HG03565 (cell line): ENCODE measurements at regions not wholly inside any gene's neighbourhood (a gene's known extent, or its start where the extent isn't known, plus 50 kb on each side); places are given as distances from the start of the nearest gene placed in this dataset.
"Not testable (repeated sequence)": the region's sequence is repeated elsewhere in the genome, so short reads cannot be mapped to it uniquely, and the experiment has no call there.

Experiments used
- ATAC-seq: cut with Tn5 transposase; IDR thresholded peaks from one replicate; pipeline ENCODE4 v1.9.1; 2021; ENCODE audit warnings: mild to moderate bottlenecking, moderate library complexity; ENCODE audit not compliant: unreplicated experiment

DNA sequence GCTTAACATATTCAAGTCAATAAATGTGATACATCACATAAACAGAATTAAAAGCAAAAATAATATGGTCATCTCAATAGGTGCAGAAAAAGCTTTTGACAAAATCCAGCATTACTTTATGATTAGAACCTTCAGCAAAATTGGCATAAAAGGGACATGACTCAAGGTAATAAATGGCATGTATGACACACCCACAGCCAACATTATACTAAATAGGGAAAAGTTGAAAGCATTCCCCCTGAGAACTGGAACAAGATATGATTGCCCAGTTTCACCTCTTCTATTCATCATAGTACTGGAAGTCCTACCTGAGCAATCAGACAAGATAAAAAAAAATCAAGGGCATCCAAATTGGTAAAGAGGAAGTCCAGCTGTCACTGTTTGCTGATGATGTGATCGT lies 594.7 kb downstream of the DIPK2A start:
- no peak for ATAC-seq

DNA sequence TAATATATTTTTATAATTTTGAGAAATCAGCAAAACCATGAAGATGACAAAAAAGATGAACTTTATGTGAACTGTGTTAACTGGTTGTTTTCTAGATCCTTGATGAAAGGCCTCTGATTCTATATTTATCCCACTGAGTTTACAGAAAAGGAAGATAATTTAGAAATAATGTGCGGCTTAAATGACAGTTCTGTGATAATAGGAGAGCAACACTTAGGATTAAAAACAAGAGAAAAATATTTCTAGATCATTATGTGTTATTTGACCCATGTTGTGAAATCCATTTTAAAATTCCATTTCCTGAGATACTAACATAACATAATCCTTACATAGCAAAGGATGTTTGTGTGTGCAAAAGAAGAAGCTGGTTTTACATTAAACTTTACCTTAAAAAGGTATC lies 598.0 kb downstream of the DIPK2A start:
- no peak for ATAC-seq

DNA sequence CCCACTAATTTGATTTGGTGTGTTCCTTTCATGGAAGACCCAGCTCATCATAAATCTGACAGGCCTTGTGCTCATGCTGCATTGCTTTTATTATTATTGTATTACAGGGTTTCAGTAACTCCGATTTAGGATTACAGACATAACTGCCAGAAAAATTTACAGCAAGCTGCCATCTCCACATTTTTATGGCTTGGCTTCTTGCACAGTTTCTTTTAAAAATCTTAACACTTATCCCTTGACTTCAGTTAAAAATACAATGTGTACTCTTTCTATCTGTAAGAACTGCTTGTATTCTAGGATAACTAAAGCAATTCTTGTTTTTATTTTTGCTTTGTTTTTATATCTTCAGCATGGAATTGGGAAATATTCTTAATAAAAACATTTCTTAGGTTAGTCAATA lies 612.2 kb downstream of the DIPK2A start:
- ATAC-seq: no peak

DNA sequence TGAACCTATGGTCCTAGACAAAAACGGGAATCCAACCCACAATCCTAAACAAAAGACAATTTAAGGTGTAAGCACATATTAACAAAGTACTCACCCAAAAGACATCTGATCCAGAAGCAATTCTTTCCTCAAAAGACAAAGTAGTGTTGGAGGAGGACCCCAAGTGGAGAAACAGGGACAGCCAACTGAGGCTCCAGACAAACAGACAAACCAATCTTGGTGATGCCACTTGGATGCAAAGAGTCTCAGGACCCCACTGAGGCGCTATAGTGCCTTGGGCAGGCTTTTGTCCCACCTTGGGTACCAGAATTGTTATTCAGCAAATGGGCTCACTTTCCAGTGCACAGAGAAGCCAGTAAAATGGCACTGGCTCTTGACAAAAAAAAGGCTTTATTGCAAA lies 613.8 kb downstream of the DIPK2A start:
- no peak for ATAC-seq

DNA sequence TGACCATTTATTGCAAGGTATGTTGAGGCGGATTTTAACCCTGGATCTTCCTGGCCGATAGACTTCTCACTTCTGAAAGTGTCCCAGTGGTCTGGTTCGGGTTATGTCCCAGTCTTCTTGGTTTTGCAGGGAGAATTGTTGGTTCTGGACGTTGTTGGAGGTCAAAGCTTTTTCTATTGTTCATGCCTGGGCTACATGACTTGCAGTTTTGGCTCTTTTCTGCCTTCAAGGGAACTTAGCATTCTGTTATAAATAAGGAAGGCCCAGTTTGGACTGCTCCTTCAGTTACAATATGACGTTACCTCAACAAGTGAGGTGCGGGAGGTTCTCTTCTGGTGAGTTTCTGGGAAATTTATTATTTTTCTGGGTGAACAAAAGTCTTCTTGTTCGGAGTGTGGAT lies 614.3 kb downstream of the DIPK2A start:
- ATAC-seq: no peak

DNA sequence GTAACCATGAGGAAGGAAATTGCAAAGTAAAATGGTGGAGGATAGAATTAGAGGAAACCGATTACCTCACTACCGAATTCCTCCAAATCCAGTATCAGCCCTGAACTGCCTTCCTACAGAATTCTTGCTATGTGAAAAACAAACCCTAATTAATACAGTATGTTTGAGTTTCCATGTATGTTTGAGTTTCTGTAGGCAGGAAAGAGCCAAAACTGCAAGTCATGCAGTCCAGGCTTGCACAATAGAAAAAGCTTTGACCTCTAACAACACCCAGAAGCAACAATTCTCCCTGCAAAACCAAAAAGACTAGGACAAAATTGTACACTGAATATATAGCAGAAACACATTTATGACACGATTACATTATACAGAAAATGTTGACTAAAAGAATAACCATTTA lies 614.8 kb downstream of the DIPK2A start:
- ATAC-seq: no peak

DNA sequence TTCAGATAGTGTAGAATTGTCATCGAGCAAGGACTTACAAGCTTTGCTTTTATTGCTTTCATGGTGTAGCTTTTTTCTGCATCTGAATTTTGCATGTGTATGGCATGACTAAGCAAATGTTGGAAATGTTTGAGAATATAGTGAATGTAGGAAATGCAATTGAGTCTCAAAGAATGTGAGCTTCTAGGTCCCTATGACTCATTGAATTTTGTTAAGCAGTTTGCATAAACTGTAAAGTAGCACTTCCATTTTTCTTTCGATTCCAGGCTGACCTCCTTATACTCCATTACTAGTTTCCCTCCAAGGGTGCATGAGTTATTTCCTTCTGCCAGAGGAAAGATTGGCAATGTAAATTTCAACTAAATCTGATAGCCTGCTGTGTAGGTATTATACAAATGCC lies 619.2 kb downstream of the DIPK2A start:
- ATAC-seq: no peak

DNA sequence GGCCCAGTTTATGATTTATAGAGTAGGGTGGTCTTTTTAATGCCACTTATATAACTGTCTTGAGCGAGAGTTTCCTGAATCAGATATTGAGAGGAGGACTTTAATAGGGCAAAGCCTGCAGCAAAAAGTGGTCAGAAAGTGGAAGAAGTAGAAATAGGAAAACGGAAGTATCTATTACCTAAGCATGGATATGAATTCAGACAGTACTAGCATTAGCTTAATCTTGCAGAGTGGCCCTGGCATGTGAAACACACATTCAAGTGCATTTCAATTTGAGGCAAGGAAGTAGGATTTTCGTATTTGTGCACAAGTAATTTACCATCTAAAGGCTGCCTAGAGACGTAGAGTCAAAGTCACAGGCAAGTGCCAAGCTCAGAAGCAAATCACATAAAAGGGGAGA lies 622.3 kb downstream of the DIPK2A start:
- ATAC-seq: no peak

DNA sequence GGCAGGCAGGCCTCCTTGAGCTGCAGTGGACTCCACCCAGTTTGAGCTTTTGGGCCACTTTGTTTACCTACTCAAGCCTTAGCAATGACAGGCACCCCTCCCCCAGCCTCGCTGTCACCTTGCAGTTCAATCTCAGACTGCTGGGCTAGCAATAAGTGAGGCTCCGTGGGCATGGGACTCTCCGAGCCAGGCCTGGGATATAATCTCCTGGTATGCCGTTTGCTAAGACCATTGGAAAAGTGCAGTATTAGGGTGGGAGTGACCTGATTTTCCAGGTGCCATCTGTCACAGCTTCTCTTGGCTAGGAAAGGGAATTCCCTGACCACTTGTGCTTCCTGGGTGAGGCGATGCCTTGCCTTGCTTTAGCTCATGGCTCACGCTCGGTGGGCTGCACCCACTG lies 648.6 kb downstream of the DIPK2A start:
- ATAC-seq: not testable (repeated sequence)

DNA sequence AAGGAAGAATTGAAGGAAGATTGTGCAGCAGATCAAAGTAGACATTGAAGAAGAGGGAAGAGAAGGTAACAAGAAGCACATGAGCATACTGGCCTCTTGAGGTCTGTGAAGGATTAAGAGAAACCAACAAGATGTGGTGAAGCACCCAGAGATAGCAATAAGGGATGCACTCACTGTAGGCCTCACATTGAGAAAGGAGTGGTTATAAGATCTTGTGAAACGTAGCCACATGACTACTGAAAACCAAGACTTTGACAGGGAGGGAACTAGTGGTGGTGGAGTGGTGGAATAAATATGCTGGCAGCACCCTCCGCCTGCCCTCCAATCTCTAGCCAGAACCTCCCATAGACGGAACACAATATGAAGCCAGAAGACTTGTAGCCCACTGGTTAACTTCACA lies 651.2 kb downstream of the DIPK2A start:
- ATAC-seq: no peak

DNA sequence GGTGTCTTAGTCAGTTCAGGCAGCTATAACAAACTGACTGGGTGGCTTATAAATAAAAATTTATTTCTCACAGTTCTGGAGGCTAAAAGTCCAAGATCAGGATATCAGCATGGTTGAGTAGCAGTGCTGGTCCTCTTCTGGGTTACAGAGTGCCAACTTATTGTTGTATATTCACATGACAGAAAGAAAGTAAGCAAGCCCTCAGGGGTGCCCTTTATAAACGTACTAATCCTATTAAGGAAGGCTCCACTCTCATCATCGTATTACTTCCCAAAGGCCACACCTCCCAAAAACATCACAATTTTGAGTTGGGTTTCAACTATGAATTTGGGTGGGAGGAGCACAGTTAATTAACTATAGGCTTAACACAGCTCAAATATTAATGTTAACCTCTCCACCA lies 653.0 kb downstream of the DIPK2A start:
- ATAC-seq: no peak

DNA sequence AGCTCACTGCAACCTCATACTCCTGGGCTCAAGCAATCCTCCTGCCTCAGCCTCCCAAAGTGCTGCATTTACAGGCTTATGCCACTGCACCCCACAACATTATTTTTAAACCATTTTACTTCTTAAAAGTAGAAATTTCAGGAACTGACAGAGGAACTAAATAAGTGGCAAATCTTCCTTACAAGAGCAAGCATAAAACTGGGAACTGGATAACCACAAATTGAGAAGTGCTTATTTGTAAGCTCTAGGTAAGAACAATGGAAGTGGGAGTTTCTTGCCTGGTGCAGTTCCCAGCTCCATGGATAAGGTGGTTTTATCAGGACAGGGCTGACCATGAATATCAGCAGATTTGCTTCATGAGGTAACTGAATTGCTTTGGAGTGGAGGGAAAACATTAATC lies 655.2 kb downstream of the DIPK2A start:
- ATAC-seq: no peak

DNA sequence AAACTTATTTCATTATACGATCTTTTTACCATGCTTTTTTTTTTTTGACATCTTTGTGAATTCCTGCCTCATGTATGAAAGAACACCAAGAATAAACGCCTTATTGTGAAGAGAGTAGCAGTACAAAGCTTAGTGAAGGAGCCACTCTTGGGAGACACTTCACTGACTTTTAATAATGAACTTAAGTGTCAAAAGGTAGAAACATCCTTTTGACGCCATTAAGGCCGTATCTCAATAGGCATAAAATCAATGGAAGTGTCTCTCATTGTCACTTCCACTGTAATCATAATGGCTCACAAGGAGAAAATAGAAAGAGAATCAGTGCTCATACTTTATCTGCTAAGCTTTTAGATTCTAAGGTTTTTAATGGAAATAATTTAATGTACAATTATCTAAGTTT lies 657.8 kb downstream of the DIPK2A start:
- ATAC-seq: no peak

DNA sequence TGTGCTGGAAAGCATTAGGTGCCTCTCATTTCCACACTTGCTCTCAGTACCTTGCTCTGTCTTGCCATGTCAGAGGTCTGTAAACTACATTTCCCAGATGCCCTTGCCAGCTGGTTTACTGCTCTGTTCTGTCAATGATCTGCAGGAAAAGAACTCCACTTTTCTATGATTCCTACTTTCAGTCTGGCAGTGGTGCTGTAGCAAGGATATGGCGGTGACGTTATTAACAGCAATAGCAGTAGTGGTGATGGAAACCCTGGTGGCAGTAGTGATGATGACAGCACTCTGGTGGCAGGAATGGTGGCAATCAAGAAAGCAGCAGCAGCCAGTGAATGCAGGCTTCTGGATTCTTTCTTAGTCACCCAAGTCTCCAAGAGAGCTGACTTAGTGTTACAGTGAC lies 665.2 kb downstream of the DIPK2A start:
- ATAC-seq: no peak

DNA sequence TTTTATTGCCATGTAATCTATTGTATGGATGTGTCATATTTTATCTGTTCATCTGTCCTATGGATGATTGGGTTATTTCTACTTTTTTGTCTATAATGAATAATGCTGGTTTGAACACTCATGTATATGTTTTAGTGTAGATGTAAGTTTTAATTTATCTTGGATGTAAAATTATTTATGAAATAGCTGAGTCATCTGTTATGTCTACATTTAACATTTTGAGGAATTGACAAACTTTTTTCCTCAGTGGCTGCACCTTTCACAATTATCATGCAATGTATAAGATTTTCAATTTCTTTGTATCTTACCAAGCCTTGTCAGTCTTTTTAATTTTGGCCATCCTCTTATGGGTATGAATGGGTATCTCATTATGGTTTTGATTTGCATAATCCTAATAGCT lies 666.4 kb downstream of the DIPK2A start:
- no peak for ATAC-seq

DNA sequence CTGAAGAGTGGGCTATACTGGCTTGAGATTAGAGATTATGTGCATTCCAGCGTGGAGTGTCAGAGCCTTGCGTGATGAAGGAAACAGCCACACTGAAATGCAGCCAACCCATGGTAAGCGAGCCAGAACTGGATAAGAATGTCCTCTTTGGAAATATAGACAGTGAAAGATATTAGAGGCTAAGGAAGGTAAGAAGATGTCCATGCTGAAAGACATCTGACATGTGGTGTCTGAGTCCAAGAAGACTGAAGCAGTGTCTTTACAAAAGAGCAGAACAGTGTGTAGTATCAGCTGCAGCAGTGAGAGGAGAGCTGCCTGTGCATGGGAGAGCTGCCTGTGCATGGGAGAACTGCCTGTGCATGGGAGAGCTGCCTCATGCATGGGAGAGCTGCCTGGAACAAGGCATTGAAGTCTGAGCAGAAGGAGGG lies 672.2 kb downstream of the DIPK2A start:
- no peak for ATAC-seq

DNA sequence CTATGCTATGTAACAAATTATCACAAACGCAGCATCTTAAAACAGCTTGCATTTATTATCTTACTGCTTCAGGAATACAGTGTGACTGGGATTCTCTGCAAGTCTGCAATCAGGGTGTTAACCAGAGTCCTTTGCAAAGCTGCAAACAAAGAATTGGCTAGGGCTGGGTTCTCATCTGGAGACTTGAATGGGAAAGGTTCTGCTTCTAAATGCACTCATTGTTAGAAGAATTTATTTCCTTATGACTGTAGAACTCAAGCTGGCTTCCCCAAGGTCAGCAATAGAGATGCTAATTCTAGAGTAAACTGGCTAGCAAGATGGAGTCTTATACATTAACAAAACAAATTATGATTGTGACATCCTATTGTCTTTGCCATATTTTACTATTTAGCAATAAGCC lies 673.7 kb downstream of the DIPK2A start:
- ATAC-seq: no peak

DNA sequence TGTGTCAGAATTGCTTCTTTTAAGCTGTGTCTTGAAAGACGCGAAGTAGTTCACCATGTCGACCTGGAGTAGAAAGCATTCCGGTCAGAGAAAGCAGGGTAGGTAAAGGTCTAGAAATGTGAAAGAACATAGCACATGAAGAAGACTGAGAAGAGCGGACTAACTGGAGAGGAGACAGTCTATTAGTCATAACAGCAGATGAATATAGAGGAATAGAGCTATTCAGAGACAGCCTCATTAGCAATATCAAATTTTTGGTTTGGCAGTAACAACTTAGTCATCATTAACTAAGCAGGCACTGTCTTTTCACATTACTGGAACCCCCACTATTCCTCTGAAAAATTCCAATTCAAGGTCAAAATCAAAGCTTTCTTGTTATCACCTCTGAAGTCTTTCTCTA lies 678.8 kb downstream of the DIPK2A start:
- no peak for ATAC-seq

DNA sequence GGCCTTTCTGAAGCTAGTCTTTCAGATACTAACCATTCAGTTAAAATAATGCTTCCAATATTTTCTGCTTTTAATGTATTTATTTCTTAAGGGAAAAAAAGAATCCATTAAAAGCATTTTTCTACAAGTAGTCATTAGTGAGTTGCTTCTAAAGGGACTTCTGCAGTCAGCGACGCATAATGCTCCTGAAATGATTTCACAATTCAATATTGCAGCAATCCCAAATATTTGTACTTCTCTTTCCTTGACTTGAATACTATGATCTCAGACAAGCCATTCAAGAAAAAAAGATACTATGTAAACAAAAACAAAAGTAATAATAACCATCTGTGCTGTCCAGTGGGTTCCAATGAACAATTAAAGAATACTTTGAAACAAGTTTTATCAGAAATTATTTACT lies 681.0 kb downstream of the DIPK2A start:
- no peak for ATAC-seq

DNA sequence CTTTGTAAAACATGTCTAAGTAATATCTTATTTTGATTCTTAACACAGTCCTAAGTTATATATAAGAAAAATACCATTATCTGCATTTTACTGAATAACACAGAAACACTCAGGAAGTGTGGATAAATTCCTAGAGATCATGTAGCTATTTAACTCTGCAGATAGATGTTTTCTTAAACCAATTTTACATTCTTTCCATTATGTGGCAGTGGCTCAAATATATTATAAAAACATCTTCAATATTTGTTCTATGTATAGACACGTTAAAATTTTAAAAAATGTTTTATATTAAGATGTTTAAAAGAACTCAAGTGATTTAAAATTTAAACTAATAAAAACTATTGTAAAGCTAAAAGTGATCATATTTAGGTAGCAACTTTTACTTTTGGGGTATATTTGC lies 683.8 kb downstream of the DIPK2A start:
- ATAC-seq: no peak

DNA sequence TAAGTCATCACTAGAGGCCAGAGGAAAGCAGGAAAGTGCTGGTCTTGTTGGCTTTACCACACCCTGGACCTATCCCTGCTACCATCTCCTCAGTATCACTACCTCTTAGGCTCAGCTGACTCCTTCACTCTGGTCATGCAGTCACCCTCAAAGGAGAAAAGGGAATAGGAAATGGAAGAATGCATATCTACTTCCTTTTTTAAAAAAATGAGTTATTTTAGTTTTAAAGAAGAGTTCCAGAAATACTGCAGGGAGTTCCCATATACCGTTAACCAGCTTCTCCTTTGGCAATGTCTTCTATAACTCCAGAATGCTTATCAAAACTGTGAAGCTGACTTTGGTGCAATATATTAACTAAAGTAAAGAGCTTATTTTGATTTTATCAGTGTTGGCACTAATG lies 688.6 kb downstream of the DIPK2A start:
- no peak for ATAC-seq

DNA sequence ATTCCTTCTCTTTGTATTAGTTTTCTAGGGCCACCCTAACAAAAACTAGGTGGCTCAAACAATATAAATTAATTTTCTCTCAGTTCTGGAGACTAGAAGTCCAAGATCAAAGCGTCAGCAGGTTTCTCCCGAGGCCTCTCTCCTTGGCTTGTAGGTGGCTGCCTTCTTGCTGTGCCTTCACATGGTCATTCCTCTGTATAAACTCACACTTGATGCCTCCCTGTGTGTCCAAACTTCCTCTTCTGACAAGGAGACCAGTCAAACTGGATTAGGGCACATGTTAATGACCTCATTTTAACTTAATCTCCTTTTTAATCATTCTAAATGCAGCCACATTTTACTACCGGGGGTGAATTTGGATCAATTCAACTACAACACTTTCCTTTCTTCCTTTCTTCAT lies 691.1 kb downstream of the DIPK2A start:
- no peak for ATAC-seq

DNA sequence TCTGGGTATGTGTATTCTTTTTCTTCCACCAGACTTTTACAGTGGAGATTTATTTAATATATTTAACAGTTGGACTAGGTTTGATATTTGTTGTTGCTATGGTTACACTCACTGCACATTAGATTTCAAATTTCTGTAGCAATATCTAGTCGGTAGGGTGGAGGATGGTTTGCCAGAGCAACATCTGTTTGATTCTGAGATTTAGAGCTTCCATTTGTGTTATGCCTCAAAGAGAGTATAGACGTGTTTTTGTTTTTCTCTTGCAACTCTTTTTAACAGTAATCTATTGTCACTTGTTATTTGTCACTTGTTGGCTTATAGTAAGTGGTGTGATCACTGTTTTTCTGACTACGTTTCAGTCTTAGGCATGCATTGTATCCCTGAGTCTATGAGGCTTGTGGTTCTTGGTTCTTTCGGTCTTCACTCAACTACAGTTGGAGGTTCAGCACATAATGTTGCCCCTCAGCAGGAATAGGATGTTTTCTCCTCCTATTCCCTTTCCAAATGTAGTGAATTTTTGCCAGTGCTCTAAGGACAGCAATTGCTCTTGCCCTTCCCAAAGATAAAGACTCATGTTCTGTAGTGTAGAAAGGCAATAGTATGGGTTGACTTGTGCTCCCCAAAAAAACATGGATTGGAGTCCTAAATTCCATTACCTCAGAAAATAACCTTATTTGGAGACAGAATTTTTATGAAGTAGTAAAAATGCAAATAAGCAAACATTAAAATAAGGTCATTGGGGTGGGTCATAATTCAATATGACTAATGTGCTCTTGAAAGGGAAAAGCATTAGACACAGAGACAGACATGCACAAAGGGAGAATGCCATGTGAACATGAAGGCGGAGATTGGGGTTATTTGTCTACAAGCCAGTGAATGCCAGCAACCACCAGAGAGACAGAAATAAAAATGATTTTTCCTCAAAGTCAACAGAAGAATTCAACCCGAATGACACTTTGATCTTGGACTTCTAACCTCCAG lies 692.1 kb downstream of the DIPK2A start:
- no peak for ATAC-seq
